ENCODE measurements at regions not wholly inside any gene's neighbourhood (a gene's known extent, or its start where the extent isn't known, plus 50 kb on each side); places are given as distances from the start of the nearest gene placed in this dataset.
"Not testable (repeated sequence)": the region's sequence is repeated elsewhere in the genome, so short reads cannot be mapped to it uniquely, and the experiment has no call there.

- DNase-seq: no peak
Measured at GRCh38 chr15:20367093-20367492, 174.5 kb downstream of the GOLGA6L6 start.

- not testable (repeated sequence) for DNase-seq
Measured at GRCh38 chr15:20363591-20363990, 178.0 kb downstream of the GOLGA6L6 start.

GRCh38 chr15:20361091-20361490 lies 180.5 kb downstream of the GOLGA6L6 start:
- no peak for DNase-seq

GRCh38 chr15:20358779-20359414 lies 182.7 kb downstream of the GOLGA6L6 start:
- no peak for DNase-seq

DNA sequence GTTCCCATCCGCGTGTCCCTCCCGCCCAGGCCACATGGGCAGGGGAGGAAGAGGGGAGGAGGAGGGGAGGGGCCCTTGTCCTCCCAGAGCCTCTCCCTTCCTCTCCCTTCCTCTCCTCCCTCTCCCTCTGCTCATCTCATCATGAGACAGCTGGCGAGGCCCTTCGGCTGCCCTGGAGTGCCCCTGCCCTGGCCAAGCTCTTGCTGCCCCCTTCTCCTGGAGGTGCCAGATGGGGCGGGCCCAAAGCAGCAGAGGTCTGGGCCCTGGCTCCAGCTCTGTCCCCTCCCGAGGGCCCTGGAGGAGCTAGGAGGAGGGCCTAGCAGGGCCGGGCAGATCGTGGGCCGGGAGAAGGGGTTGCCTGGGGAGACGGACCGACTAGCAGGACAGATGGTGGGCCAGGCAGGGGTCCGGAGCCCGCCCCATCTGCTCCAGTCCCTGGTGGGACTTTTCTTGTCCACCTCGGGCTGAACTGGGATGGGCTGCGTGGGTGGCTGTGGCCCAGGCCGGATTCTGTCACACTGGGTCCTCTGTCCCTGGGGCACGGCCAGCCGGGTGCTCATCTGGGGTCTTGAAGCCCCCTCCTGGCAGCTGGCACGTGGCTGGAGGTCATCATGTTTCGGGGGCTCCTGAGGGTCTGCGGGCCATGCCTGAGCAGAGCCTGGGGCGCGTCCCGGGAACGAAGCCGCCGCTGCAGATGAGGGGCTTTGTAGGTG lies 183.4 kb downstream of the GOLGA6L6 start:
- DNase-seq: no peak

GRCh38 chr15:20357481-20358065 lies 184.0 kb downstream of the GOLGA6L6 start:
- no peak for DNase-seq

DNA sequence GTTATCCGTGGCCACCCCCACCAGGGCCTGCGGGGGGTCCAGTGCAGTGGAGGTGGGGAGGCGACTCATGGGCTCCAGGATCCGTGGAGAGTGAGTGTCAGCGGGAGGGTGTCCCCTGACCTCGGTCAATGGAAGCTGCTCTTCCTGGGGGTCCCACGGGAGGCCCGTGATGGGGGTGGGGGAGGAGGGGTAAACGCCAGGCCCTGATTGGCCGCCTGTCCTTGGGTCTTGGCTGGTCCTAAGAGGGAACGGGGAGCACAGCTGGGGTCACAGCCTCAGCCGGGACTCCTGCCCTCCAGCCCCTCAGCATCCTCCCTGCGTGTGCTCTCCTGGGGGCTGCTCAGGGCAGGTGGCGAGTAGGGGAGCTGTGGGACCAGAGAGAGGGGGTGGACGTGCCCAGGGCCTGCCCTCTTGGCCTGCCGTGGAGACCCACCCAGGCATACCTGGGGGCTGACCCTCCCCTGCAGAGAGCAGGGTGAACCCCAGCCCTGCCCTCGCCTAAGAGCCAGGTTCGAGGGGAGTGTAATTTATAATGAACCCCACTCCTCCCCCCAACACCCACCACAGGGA lies 184.6 kb downstream of the GOLGA6L6 start:
- DNase-seq: no peak

GRCh38 chr15:20356444-20356910 lies 185.1 kb downstream of the GOLGA6L6 start:
- DNase-seq: no peak

- DNase-seq: no peak
Measured at GRCh38 chr15:20355256-20355868, 186.2 kb downstream of the GOLGA6L6 start.

DNA sequence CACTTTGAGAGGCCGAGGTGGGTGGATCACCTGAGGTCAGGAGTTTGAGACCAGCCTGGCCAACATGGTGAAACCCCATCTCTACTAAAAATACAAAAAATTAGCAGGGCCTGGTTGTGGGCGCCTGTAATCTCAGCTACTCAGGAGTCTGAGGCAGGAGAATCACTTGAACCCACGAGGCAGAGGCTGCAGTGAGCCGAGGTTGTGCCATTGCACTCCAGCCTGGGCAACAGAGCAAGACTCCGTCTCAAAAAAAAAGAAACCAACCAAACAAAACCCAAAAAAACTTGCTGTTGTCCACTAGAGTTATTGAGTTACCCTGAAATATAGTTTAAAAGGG lies 186.7 kb downstream of the GOLGA6L6 start:
- not testable (repeated sequence) for DNase-seq

- DNase-seq: no peak
Measured at GRCh38 chr15:20353966-20354883, 187.4 kb downstream of the GOLGA6L6 start.

GRCh38 chr15:20352241-20353200 lies 189.1 kb downstream of the GOLGA6L6 start:
- DNase-seq: no peak

GRCh38 chr15:20351448-20351971 lies 190.1 kb downstream of the GOLGA6L6 start:
- no peak for DNase-seq

DNA sequence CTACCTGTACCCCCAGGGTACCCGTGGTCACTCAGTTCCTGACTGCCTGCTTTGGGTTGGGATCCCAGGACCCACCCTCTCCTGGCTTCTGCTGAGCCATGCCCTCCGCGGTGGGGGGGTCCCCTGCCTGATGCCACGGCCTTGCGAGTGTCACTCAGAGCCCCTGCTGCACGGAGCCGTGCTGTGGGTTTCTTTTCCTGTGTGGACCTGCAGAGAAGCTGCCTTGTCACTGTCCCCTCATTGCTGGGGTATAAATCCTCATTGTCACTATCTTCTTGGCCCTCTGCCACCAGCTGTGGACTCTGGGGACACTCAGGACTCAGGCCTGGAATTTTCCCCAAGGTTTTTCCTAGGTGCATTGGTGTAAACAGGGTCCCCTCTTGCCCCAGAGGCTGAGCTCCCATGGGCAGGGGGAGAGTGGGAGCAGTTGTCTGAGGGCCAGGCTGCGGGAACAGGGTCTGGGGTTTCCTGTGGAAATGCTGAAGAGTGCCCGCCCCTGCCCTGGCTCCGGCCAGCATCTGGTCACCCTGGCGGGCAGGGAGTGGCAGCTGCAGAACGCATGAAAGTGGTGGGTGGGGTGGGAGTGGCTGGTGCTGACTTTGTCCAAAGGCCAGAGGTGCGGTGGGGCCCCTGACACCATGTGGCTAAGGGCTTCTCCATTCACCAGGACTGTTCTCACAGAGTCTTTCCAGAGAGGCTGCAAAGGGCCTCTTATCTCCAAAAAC lies 191.7 kb downstream of the GOLGA6L6 start:
- no peak for DNase-seq

- no peak for DNase-seq
Measured at GRCh38 chr15:20348900-20349773, 192.5 kb downstream of the GOLGA6L6 start.

- DNase-seq: no peak
Measured at GRCh38 chr15:20348291-20348899, 193.2 kb downstream of the GOLGA6L6 start.

- DNase-seq: no peak
Measured at GRCh38 chr15:20346082-20346805, 195.4 kb downstream of the GOLGA6L6 start.

DNA sequence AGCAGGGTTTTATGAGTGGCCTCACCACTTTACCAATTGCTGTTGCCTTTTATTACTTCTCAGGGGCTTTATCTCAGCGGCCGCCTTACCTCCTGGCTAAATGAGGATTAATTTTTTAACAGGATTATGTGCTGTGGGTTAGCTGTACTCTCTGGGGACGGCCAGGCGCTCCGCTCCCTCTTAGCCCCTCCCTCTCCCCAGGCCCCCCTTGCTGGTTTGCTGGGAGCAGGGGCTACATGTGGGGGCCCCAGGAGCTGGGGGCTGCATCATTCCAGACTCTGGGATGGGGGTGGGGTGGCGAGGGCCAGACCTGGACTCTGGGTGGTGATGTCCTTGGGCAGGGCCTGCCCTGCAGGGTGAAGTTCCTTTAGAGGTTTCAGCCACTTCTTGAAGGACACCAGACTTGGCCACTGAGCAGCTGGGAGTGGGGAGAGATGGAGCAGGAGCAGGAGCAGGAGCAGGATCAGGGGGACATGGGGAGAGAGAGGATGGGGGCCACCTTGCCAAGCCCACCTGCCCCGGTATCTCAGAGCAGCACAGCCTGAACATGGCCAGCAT lies 196.1 kb downstream of the GOLGA6L6 start:
- DNase-seq: no peak
